Loucy (cell line): ENCODE measurements at regions not wholly inside any gene's neighbourhood (a gene's known extent, or its start where the extent isn't known, plus 50 kb on each side); places are given as distances from the start of the nearest gene placed in this dataset.

Experiments
- H2AFZ ChIP-seq: fragments of 200-600 bp; sonication (generic); 2 replicates; pipeline ENCODE4 v1.6.0; 2016; ENCODE audit warnings: antibody characterized with exemption, mild to moderate bottlenecking, low read length, moderate library complexity
- H3F3A ChIP-seq: fragments of 200-600 bp; 2 replicates; pipeline ENCODE4 v1.6.0; 2016; ENCODE audit warnings: antibody characterized with exemption, low read depth, mild to moderate bottlenecking
- H3K27me3 ChIP-seq: fragments of 200-600 bp; sonication (generic); 2 replicates; pipeline ENCODE4 v1.6.1; 2014; ENCODE audit warnings: low read length, mild to moderate bottlenecking; ENCODE audit not compliant: insufficient read depth, poor library complexity, severe bottlenecking
- H3K36me3 ChIP-seq: fragments of 200-600 bp; sonication (generic); 2 replicates; pipeline ENCODE4 v1.6.1; 2016; ENCODE audit warnings: low read length; ENCODE audit not compliant: insufficient read depth
- H3K4me1 ChIP-seq: fragments of 200-600 bp; sonication (generic); 2 replicates; pipeline ENCODE4 v1.5.1; 2014; ENCODE audit warnings: low read length, mild to moderate bottlenecking; ENCODE audit not compliant: insufficient read depth, poor library complexity, severe bottlenecking
- H3K4me2 ChIP-seq: fragments of 200-600 bp; sonication (generic); 2 replicates; pipeline ENCODE4 v1.6.0; 2014; ENCODE audit warnings: antibody characterized with exemption, low read length, low read depth, mild to moderate bottlenecking; ENCODE audit not compliant: poor library complexity, severe bottlenecking
- H3K4me3 ChIP-seq: fragments of 200-600 bp; sonication (generic); 2 replicates; pipeline ENCODE4 v1.5.1; 2014; ENCODE audit warnings: low read length, mild to moderate bottlenecking, mixed read lengths; ENCODE audit not compliant: poor library complexity, severe bottlenecking
- H3K79me2 ChIP-seq: fragments of 200-600 bp; sonication (generic); 2 replicates; pipeline ENCODE4 v1.6.1; 2014; ENCODE audit warnings: low read length; ENCODE audit not compliant: insufficient read depth
- H3K9ac ChIP-seq: fragments of 200-600 bp; sonication (generic); 2 replicates; pipeline ENCODE4 v1.6.0; 2014; ENCODE audit warnings: mild to moderate bottlenecking, low read depth, low read length, moderate library complexity; ENCODE audit not compliant: poor library complexity, severe bottlenecking
- H3K9me2 ChIP-seq: fragments of 200-600 bp; sonication (generic); replicated peaks from 2 replicates; pipeline ENCODE4 v1.6.1; 2016; ENCODE audit warnings: low read depth, low read length, mixed read lengths
- H3K9me3 ChIP-seq: fragments of 200-600 bp; sonication (generic); 2 replicates; pipeline ENCODE4 v1.6.1; 2014; ENCODE audit warnings: mild to moderate bottlenecking, antibody characterized with exemption, low read length, low read depth; ENCODE audit not compliant: insufficient read depth
- H4K20me1 ChIP-seq: fragments of 200-600 bp; sonication (generic); 2 replicates; pipeline ENCODE4 v1.6.0; 2014; ENCODE audit warnings: antibody characterized with exemption, low read length, mild to moderate bottlenecking; ENCODE audit not compliant: insufficient read depth, poor library complexity, severe bottlenecking
- CTCF ChIP-seq: fragments of 200-600 bp; sonication (generic); conservative IDR thresholded peaks from 2 replicates; pipeline ENCODE4 v1.5.1; 2014; ENCODE audit warnings: mild to moderate bottlenecking, antibody characterized with exemption, low read length
- EZH2phosphoT487 ChIP-seq: fragments of 200-600 bp; IDR thresholded peaks from 2 replicates; pipeline ENCODE4 v1.6.1; 2018; ENCODE audit warnings: antibody characterized with exemption, mild to moderate bottlenecking, moderate library complexity, borderline replicate concordance

DNA sequence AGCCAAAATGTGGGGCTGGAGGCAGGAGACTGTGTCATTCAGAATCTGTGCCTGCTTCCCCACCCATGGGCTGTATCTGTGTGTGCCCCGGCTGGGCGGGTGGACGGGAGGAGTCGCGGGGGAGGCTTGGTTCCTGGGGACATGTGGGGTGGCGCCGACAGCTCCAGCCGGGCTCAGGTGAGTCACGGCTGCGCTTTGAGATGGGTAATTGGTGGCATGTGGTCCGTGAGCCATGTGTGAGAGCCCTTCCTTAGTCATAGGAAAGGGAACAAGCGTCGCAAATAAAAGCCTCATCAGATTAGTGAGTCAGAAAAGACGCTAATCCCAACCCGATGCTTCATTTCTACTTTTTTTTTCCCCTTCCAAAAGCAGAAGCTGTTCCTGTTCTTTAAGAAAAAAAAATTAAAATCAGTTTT is 118.6 kb upstream of the ZNF536 start:
- H3K9me2 ChIP-seq = no peaks in the 10 kb centered on the region
- H3K4me3 ChIP-seq = no peak overlapping the region
- no peaks in the 10 kb centered on the region for H3F3A ChIP-seq
- H4K20me1 ChIP-seq = no peaks in the 10 kb centered on the region
- H3K4me1 ChIP-seq = no peaks in the 10 kb centered on the region
- H3K79me2 ChIP-seq = no peaks in the 10 kb centered on the region
- no peak overlapping the region for H3K4me2 ChIP-seq
- H3K9ac ChIP-seq = no peak overlapping the region
- H3K27me3 ChIP-seq = no peaks in the 10 kb centered on the region
- no peak overlapping the region for H2AFZ ChIP-seq
- no peaks in the 10 kb centered on the region for H3K36me3 ChIP-seq
- no peaks in the 10 kb centered on the region for H3K9me3 ChIP-seq
- TF ChIP-seq CTCF = no peak
- TF ChIP-seq EZH2phosphoT487 = no peak

DNA sequence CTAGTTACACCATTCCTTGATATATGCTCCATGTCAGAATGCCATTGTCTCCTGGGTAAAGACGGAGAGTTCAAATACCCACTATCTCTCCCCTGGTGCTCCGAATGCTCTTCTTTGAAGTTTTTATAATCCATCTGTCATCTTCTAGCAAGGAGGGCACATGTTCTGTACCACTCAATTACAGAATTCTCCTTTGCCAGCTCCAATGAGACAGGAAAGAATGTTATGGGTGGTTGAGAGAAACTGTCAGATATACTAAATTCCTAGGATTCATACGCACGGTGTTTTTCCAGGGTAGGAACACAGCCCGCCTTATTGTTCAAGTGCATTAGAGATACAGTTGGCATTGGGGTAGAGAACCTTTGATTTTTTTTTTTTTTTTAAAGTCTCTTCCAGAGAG is 118.0 kb upstream of the ZNF536 start:
- no peak overlapping the region for H3K4me3 ChIP-seq
- no peak for TF ChIP-seq EZH2phosphoT487
- no peaks in the 10 kb centered on the region for H3K27me3 ChIP-seq
- no peaks in the 10 kb centered on the region for H3K9me2 ChIP-seq
- H3K9me3 ChIP-seq = no peaks in the 10 kb centered on the region
- H3K79me2 ChIP-seq = no peaks in the 10 kb centered on the region
- H3K9ac ChIP-seq = no peak overlapping the region
- H3F3A ChIP-seq = no peaks in the 10 kb centered on the region
- no peak overlapping the region for H3K4me2 ChIP-seq
- H2AFZ ChIP-seq = no peak overlapping the region
- no peaks in the 10 kb centered on the region for H3K36me3 ChIP-seq
- no peaks in the 10 kb centered on the region for H4K20me1 ChIP-seq
- H3K4me1 ChIP-seq = no peaks in the 10 kb centered on the region

DNA sequence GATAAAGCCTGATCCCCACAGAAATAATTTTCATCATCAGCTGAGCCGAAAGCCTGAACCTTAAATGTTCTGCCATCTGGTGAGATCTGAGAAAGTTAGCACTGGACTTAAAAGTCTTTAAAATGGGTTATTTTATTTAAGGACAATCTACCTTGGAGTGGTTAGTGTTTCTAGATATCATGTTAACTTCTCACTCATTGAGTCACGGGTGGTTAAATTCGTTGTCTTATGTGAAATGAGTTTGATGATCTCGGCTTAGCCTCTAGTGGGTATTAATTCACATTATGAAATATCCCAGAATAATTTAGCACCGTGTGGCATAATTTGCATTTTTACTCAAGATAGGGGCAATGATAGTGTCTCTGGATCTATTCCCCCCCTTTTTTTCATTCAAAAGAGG is 117.4 kb upstream of the ZNF536 start:
- H3K9me2 ChIP-seq = no peaks in the 10 kb centered on the region
- no peak overlapping the region for H3K9ac ChIP-seq
- H3K4me3 ChIP-seq = no peak overlapping the region
- H3K4me1 ChIP-seq = no peaks in the 10 kb centered on the region
- H3K79me2 ChIP-seq = no peaks in the 10 kb centered on the region
- no peak overlapping the region for H3K4me2 ChIP-seq
- no peaks in the 10 kb centered on the region for H3K36me3 ChIP-seq
- no peaks in the 10 kb centered on the region for H3K9me3 ChIP-seq
- H4K20me1 ChIP-seq = no peaks in the 10 kb centered on the region
- H2AFZ ChIP-seq = no peak overlapping the region
- no peaks in the 10 kb centered on the region for H3K27me3 ChIP-seq
- no peak for TF ChIP-seq EZH2phosphoT487
- no peak for TF ChIP-seq CTCF
- H3F3A ChIP-seq = no peaks in the 10 kb centered on the region

DNA sequence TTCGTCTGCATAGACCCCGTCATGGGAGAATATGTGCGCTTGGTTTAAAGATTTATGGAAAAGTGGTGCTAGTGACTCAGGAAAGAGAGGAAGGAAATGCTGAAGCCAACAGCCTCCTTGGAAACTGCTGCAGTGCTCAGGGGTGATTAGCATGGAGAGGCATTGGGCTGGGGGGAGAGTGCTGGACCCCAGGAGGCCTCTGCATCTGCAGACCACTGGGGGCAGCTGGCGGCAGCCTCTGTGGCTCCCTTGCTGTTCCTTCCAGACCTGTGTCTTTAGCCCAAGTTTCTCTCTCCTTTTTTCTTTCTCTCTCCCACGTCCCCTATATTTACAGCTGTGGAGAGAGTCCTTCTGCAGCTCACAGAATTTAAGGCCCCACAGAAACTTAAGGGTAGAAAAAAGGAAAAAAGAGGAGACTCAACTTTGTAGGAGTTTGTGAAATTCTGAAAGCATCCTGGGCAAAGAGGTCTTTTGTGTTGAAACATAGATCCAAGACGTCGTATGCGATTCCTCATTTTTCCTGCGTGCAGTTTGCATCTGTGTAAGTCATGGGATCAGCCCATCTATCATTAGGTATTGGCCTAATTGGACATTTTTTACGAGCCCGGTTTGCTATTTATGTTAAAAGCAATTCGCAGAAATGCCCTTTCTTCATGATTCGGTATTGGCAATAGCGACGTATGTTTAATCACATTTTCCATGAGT is 116.2 kb upstream of the ZNF536 start:
- Histone ChIP-seq H3K79me2 (no peaks in the 10 kb centered on the region), H3K4me2 (no peak overlapping the region), H2AFZ (no peak overlapping the region), H3K4me3 (no peak overlapping the region), H3K4me1 (no peaks in the 10 kb centered on the region), H4K20me1 (no peaks in the 10 kb centered on the region), H3K9ac (no peak overlapping the region), H3K9me3 (no peaks in the 10 kb centered on the region), H3K27me3 (no peaks in the 10 kb centered on the region), H3F3A (no peaks in the 10 kb centered on the region), H3K9me2 (no peaks in the 10 kb centered on the region), H3K36me3 (no peaks in the 10 kb centered on the region)
- TF ChIP-seq EZH2phosphoT487 (no peak), CTCF (no peak)
